ENCODE measurements at regions not wholly inside any gene's neighbourhood (a gene's known extent, or its start where the extent isn't known, plus 50 kb on each side); places are given as distances from the start of the nearest gene placed in this dataset.

DNA sequence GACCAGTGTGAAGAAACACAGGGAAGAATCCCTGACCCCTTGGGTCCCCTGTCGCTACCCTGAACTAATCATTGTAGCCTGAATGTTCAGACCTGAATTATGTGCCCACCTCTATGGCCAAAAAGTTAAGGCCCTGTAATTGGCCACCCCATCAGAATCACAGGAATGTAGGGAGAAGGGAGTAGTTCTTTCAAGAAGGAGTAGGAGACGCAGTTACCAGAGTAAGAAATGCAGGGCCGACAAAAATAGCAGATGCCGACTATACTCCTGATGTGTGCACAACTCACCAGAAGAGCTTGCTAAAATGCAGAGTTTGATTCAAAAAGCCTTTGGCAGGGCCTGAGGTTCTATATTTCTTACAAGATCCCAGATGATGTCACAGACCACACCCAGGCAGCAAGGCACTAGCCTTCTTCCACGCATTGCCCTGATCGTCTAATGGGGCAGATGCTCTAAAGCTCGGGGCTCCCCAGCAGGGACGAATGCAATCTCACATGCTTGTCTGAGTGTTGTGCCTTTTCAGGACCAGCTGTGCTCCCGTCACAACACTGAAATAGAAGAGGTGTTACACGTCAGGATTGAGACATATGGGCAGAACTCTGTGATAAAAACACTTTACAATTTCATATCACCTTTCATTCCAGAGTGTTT lies 161.0 kb upstream of the FAM241A start:
- H3K4me1 ChIP-seq: 0 out of 3 replicates have a peak, but pooled peaks cover 3% of the 10 kb centered on the region
- no peak overlapping the region for H3K27ac ChIP-seq
- H3K4me2 ChIP-seq: no peak overlapping the region
- ATAC-seq (no peak), FAIRE-seq (no peak), DNase-seq (ENCODE audit: low read depth in 1 of 2, low spot score in 1 of 2) (no peak)
- TF ChIP-seq PHF8 (IDR thresholded peaks at IDR 0.05; ENCODE audit: borderline replicate concordance, low read depth) (no peak), GATA3 (IDR thresholded peaks at IDR 0.05; ENCODE audit: borderline replicate concordance) (no peak), HES2 (IDR thresholded peaks at IDR 0.05) (no peak), EHMT2 (IDR thresholded peaks at IDR 0.05; ENCODE audit: low read depth) (no peak), FOXS1 (CRISPR knock-in tag; IDR thresholded peaks at IDR 0.05) (no peak), HEYL (CRISPR knock-in tag; IDR thresholded peaks at IDR 0.05) (no peak), CHD4 (IDR thresholded peaks at IDR 0.05; ENCODE audit: borderline replicate concordance) (no peak)
- TF ChIP-seq, protein P1, sequence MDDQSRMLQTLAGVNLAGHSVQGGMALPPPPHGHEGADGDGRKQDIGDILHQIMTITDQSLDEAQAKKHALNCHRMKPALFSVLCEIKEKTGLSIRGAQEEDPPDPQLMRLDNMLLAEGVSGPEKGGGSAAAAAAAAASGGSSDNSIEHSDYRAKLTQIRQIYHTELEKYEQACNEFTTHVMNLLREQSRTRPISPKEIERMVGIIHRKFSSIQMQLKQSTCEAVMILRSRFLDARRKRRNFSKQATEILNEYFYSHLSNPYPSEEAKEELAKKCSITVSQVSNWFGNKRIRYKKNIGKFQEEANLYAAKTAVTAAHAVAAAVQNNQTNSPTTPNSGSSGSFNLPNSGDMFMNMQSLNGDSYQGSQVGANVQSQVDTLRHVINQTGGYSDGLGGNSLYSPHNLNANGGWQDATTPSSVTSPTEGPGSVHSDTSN (IDR thresholded peaks at IDR 0.05): no peak
- ChIA-PET POLR2A (no interaction called here), CTCF (no interaction called here)
- H3K9me3 ChIP-seq: no peaks in the 10 kb centered on the region
- 73% methylated on average over 10 of the region's 10 CpGs for WGBS (ENCODE audit: missing lambda C conversion rate)
- H3K4me3 ChIP-seq: no peak overlapping the region

DNA sequence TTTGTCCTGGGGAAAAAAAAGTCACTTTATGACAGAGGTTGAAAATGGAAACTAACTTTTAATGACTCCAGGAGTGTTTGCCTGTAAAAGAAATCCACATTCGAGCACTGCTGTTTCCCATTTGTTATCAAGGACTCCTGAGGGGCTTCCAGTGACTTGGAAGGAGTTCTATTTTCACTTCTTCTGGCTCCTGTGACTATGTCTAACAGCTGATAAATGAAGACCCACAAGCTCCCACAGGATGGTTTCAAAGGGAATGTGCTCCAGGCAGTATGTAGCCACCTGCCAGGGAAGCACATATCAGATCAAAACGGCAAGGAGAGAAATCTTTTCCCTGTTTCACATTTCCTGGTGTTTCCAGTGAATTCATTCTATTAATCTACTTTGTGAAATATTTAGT lies 159.8 kb upstream of the FAM241A start:
- H3K4me1 ChIP-seq: 0 out of 3 replicates have a peak, but pooled peaks cover 3% of the 10 kb centered on the region
- no peak overlapping the region for H3K27ac ChIP-seq
- POLR2A ChIA-PET: no interaction called here
- H3K4me3 ChIP-seq: no peak overlapping the region
- no peak for DNase-seq (ENCODE audit: low read depth in 1 of 2, low spot score in 1 of 2)
- WGBS (ENCODE audit: missing lambda C conversion rate): 27% methylated on average over 2 of the region's 2 CpGs
- H3K9me3 ChIP-seq: no peaks in the 10 kb centered on the region
- FAIRE-seq: no peak
- TF ChIP-seq, protein P2, sequence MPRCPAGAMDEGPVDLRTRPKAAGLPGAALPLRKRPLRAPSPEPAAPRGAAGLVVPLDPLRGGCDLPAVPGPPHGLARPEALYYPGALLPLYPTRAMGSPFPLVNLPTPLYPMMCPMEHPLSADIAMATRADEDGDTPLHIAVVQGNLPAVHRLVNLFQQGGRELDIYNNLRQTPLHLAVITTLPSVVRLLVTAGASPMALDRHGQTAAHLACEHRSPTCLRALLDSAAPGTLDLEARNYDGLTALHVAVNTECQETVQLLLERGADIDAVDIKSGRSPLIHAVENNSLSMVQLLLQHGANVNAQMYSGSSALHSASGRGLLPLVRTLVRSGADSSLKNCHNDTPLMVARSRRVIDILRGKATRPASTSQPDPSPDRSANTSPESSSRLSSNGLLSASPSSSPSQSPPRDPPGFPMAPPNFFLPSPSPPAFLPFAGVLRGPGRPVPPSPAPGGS (IDR thresholded peaks at IDR 0.05): no peak
- TF ChIP-seq RCOR1 (IDR thresholded peaks at IDR 0.05; ENCODE audit: low read depth, low read length) (no peak), CBX8 (IDR thresholded peaks at IDR 0.05) (no peak)
- H3K4me2 ChIP-seq: no peak overlapping the region
- ATAC-seq: no peak
- CTCF ChIA-PET: no interaction called here

DNA sequence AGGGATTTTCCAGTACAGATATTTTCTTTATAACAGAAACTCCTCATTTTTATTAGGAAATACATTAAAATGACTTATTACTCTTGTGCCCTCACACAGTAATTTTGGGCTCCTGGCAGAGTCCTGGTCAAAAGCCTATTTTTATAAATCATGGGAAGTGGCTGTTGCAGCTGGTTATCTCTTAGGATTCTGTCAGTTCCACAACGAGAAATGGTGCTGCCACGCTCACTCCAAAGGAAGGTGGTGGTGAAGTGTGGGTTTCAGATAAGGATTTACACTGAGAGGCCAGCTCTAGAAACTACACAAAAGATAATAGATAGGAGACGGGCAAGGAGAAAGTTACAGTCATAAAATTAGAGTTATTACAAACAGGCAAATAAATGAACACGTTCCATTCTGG lies 159.2 kb upstream of the FAM241A start:
- Histone ChIP-seq H3K4me3 (no peak overlapping the region), H3K4me2 (no peak overlapping the region), H3K4me1 (peaks cover 3% of the 10 kb centered on the region; the same call in 1 of the 3 replicates), H3K9me3 (no peaks in the 10 kb centered on the region), H3K27ac (no peak overlapping the region)
- ChIA-PET CTCF (no interaction called here), POLR2A (no interaction called here)
- FAIRE-seq (no peak), DNase-seq (ENCODE audit: low read depth in 1 of 2, low spot score in 1 of 2) (no peak), ATAC-seq (no peak)
- 72% methylated on average over 4 of the region's 4 CpGs for WGBS (ENCODE audit: missing lambda C conversion rate)
- no peak for TF ChIP-seq POLR2A (IDR thresholded peaks at IDR 0.05; ENCODE audit: low read length)
- TF ChIP-seq KDM5A (IDR thresholded peaks at IDR 0.05): no peak
- no peak for TF ChIP-seq RNF2 (IDR thresholded peaks at IDR 0.05; ENCODE audit: borderline replicate concordance, low read depth)
- TF ChIP-seq CTCF (IDR thresholded peaks at IDR 0.05): no peak
- TF ChIP-seq, protein P1 (IDR thresholded peaks at IDR 0.05): no peak
- no peak for TF ChIP-seq CBX8 (IDR thresholded peaks at IDR 0.05)
- no peak for TF ChIP-seq EP300 (IDR thresholded peaks at IDR 0.05)
- no peak for TF ChIP-seq MAZ (IDR thresholded peaks at IDR 0.05; ENCODE audit: borderline replicate concordance, low read depth, low read length)
- TF ChIP-seq ZSCAN20 (CRISPR knock-in tag; IDR thresholded peaks at IDR 0.05): no peak
- TF ChIP-seq ZFP36 (IDR thresholded peaks at IDR 0.05; ENCODE audit: borderline replicate concordance, partially characterized antibody): no peak
- no peak for TF ChIP-seq NFE2L2 (conservative IDR thresholded peaks at IDR 0.05; ENCODE audit: low read length)
- no peak for TF ChIP-seq ESRRA (IDR thresholded peaks at IDR 0.05; ENCODE audit: borderline replicate concordance, low read length)
- TF ChIP-seq, protein P3, sequence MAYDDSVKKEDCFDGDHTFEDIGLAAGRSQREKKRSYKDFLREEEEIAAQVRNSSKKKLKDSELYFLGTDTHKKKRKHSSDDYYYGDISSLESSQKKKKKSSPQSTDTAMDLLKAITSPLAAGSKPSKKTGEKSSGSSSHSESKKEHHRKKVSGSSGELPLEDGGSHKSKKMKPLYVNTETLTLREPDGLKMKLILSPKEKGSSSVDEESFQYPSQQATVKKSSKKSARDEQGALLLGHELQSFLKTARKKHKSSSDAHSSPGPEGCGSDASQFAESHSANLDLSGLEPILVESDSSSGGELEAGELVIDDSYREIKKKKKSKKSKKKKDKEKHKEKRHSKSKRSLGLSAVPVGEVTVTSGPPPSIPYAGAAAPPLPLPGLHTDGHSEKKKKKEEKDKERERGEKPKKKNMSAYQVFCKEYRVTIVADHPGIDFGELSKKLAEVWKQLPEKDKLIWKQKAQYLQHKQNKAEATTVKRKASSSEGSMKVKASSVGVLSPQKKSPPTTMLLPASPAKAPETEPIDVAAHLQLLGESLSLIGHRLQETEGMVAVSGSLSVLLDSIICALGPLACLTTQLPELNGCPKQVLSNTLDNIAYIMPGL (CRISPR knock-in tag; IDR thresholded peaks at IDR 0.05; ENCODE audit: borderline replicate concordance): no peak
